CD1c-positive myeloid dendritic cell (primary cell): ENCODE measurements at regions not wholly inside any gene's neighbourhood (a gene's known extent, or its start where the extent isn't known, plus 50 kb on each side); places are given as distances from the start of the nearest gene placed in this dataset.

Experiments
- DNase-seq: peaks from one replicate; pipeline ENCODE4 v3.0.0-alpha.2; 2016; ENCODE audit errors: extremely low spot score

DNA sequence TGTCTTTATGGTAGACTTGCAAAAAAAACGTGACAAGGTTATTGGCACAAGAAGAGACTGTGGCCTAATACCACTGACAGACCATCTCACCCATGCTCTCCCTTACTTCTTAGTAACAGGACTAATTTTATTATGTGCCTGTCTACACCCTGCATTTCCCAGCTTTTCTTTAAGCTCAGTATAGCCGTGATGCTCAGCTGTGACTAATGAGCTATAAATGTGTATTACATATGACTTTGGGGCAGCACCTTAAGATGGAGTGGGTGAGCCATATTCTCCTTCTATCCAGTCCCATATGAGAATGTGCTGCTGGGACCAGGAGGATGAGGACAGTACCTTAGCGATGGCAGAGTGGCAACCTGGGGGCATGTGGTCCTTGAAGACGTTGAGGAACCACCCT, 293.5 kb downstream of the RNF144A start:
- no peak for DNase-seq

DNA sequence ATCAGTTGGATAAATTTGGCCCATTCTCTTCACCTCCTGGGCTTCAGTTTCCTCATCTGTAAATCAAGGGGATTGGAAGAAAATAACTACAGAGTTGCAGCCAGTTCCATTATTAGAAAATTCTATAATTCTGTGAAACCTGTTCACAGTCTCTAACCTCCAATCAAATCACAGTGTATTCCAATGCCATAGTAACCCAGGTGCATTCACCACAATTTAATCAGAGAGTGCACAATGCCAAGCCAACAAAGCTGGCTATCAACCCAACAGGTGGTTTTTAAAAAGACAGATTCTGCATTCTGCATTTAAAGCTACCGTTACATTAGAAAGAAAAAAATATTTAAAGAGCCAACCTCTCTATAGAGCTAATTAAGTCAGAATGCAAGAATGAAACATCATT, 308.6 kb downstream of the RNF144A start:
- DNase-seq, result no peak

- no peak for DNase-seq
Measured at GRCh38 chr2:7226501-7226900, 309.3 kb downstream of the RNF144A start.

- DNase-seq, result no peak
Measured at GRCh38 chr2:7233126-7233525, 315.9 kb downstream of the RNF144A start.

- no peak for DNase-seq
Measured at GRCh38 chr2:7237466-7237865, 320.3 kb downstream of the RNF144A start.

DNA sequence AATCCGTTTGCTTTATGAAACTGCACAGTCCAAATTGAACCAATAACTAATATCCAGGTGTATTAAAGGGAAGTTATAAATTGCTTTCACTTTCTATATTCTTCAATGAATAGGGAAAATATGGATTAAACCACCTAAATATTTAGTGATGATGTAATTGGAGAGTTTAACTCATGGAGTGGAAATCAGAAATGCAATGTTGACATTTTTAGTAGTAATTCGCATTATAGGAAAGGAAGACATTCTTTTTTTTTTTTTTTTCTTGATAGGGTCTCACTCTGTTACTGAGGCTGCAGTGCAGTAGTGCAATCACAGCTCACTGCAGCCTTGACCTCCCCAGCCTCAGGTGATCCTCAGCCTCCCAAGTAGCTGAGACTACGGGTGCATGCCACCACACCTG, 321.9 kb downstream of the RNF144A start:
- no peak for DNase-seq

- DNase-seq, result peak; percentile 29
Measured at GRCh38 chr2:7241041-7241745, 324.0 kb downstream of the RNF144A start.

GRCh38 chr2:7242189-7242867, 325.1 kb downstream of the RNF144A start:
- DNase-seq, result peak; percentile 44

GRCh38 chr2:7243276-7243675, 326.1 kb downstream of the RNF144A start:
- peak; percentile 28 for DNase-seq

- DNase-seq, result no peak
Measured at GRCh38 chr2:7256377-7256776, 339.2 kb downstream of the RNF144A start.

DNA sequence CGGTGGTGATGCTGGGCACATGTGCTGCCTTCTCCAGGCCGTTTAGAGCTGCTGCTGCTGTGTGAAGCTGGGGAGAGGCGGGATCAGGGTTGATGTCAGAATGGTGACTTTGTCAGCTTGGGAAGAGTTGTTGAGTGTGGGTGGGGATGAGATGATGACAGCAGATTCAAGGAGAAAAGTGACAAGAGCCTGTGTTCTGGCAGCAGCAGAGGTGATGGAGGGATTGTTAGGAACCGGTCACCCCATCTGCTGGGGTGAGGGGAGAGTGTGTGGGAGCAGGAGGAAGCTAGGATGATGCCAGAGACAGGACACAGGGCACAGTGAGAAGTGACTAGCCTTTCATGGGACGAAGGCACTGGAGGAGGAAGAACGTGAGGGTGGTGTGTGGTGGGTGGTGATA, 345.5 kb downstream of the RNF144A start:
- DNase-seq, result peak; percentile 51

- no peak for DNase-seq
Measured at GRCh38 chr2:7264791-7265190, 347.6 kb downstream of the RNF144A start.

DNA sequence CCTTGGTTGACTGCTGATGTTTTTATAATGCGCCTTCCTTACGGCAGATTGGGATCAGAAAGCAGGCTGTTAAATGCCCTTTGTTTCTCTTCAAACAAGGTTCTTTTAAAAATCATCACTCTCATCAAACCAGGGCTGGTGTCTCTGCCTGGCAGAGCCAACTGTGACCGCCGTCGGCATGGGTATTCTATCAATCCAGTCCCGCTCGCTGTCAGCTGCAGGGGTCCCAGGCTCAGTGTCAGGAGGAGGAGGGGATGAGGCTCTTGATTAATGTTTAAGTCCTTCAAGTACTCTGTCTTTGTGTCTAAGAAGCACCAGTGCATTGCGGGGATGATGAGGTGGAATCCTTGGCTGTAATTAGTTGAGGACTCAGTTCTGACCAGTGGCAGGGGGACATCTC, 348.1 kb downstream of the RNF144A start:
- no peak for DNase-seq

DNA sequence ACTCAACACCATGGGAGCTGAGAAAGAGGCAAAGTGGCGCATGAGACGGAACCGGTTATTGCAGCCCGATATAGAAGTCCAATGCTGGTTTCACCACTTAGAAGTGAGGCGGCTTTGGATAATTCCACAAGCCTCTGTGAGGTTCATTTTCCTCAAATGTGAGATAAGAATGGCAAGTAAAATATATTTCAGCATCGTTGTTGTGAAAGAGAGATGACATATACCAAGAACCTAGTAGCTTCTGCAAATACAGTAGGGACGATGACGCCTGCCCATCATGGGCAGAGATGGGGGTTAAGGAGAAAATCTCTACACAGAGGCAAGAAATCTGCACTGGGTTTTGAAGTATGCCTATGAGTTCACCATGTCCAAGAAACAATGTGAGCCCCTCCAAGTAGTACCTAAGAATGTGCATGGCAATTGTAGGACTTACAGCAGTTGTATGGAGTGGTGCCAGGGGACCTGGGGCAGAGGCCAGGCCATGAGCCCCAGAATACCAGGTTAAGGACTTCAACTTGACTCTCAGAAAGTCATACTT, 352.0 kb downstream of the RNF144A start:
- no peak for DNase-seq

GRCh38 chr2:7270011-7270431, 352.8 kb downstream of the RNF144A start:
- peak; percentile 24 for DNase-seq

DNA sequence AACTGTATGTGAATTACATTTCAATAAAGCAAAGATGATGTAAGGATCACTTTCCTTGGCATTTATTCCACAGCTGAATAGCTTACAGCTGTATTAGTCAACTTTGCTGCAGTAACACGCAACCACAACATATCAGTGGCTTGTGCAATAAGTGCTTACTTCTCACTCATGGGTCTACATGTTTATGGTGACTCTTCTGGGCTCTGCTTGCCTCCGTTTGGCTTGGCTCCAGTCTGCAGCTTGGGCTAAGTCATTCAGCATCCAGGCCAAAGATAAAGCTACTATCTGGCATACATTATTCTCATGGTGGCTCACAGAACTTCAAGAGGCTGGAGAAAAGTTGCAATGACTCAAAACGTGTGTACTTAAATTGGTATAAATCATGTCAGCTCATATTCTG, 355.0 kb downstream of the RNF144A start:
- DNase-seq, result peak; percentile 18

DNA sequence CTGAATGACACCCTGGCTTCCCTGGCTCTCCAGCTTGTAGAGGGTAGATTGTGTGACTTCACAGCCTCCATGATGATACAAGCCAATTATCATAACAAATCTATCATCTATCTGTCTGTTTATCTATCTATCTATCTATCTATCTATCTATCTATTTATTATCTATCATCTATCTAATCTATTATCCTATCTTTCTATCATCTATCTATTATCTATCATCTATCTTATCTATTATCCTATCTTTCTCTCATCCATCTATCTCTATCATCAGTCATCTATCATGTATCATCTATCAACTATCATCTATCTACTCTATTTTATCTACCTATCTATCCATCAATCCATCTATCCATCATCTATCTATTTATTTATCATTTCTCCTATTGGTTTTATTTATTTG, 361.8 kb downstream of the RNF144A start:
- DNase-seq, result no peak

DNA sequence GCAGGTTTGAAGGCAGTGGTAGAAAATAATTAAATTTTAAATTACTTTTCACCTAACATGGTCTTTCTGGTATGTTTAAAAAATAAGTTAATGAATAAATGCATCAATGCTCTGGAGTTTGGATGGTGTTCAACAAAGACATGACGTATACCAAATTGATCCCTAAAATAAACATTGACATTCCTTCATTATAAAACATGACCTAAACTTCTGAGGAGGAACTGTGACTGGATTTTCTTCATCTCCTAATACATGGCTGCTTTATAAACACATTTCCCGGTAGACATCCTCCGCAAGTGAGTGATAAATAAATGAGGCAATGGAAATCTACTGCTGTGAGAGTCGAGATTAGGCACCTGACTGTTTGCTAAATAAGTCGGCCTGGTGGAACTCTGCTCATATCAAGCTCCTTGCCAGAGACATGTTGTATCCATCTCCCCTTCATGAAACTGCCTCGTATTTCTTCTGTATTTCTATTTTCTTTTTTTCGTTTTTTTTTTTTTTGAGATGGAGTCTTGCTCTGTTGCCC, 362.3 kb downstream of the RNF144A start:
- DNase-seq, result no peak

- DNase-seq, result no peak
Measured at GRCh38 chr2:7280790-7281189, 363.6 kb downstream of the RNF144A start.

- DNase-seq, result no peak
Measured at GRCh38 chr2:7281231-7282201, 364.3 kb downstream of the RNF144A start.

GRCh38 chr2:7286120-7286519, 368.9 kb downstream of the RNF144A start:
- DNase-seq, result no peak

GRCh38 chr2:7288484-7288883, 371.3 kb downstream of the RNF144A start:
- no peak for DNase-seq
